ENCODE measurements at regions not wholly inside any gene's neighbourhood (a gene's known extent, or its start where the extent isn't known, plus 50 kb on each side); places are given as distances from the start of the nearest gene placed in this dataset.

GRCh38 chr20:57844626-57845596 is 135.1 kb upstream of the PMEPA1 start:
- DNase-seq (ENCODE audit: low spot score) (no peak), ATAC-seq (ENCODE audit: low read depth) (peak; percentile 13; the same call in 1 of the 3 replicates)
- no peak for TF ChIP-seq CTCF (IDR thresholded peaks at IDR 0.05; ENCODE audit: poor library complexity, severe bottlenecking)
- Histone ChIP-seq H3K4me1 (ENCODE audit: insufficient read depth, poor library complexity, severe bottlenecking) (no peaks in the 10 kb centered on the region), H3K27me3 (ENCODE audit: insufficient read depth, poor library complexity, severe bottlenecking) (no peaks in the 10 kb centered on the region), H3K4me3 (ENCODE audit: severe bottlenecking) (no peak overlapping the region), H3K36me3 (ENCODE audit: low read depth) (no peaks in the 10 kb centered on the region), H3K9me3 (ENCODE audit: severe bottlenecking) (no peaks in the 10 kb centered on the region), H3K27ac (ENCODE audit: poor library complexity, severe bottlenecking) (no peak overlapping the region)

GRCh38 chr20:57843941-57844625 is 134.3 kb upstream of the PMEPA1 start:
- Histone ChIP-seq H3K9me3 (ENCODE audit: severe bottlenecking) (no peaks in the 10 kb centered on the region), H3K4me1 (ENCODE audit: insufficient read depth, poor library complexity, severe bottlenecking) (no peaks in the 10 kb centered on the region), H3K4me3 (ENCODE audit: severe bottlenecking) (no peak overlapping the region), H3K27me3 (ENCODE audit: insufficient read depth, poor library complexity, severe bottlenecking) (no peaks in the 10 kb centered on the region), H3K27ac (ENCODE audit: poor library complexity, severe bottlenecking) (no peak overlapping the region), H3K36me3 (ENCODE audit: low read depth) (no peaks in the 10 kb centered on the region)
- ATAC-seq (ENCODE audit: low read depth): no peak
- DNase-seq (ENCODE audit: low spot score): no peak
- TF ChIP-seq CTCF (IDR thresholded peaks at IDR 0.05; ENCODE audit: poor library complexity, severe bottlenecking): no peak

GRCh38 chr20:57842720-57843119 is 132.9 kb upstream of the PMEPA1 start:
- H3K36me3 ChIP-seq (ENCODE audit: low read depth): no peaks in the 10 kb centered on the region
- no peak for ATAC-seq (ENCODE audit: low read depth)

GRCh38 chr20:57841297-57841866 is 131.6 kb upstream of the PMEPA1 start:
- no peak for DNase-seq (ENCODE audit: low spot score)
- H3K9me3 ChIP-seq (ENCODE audit: severe bottlenecking): no peaks in the 10 kb centered on the region
- no peak overlapping the region for H3K4me3 ChIP-seq (ENCODE audit: severe bottlenecking)
- no peaks in the 10 kb centered on the region for H3K36me3 ChIP-seq (ENCODE audit: low read depth)
- H3K27me3 ChIP-seq (ENCODE audit: insufficient read depth, poor library complexity, severe bottlenecking): no peaks in the 10 kb centered on the region
- no peaks in the 10 kb centered on the region for H3K4me1 ChIP-seq (ENCODE audit: insufficient read depth, poor library complexity, severe bottlenecking)
- no peak for TF ChIP-seq CTCF (IDR thresholded peaks at IDR 0.05; ENCODE audit: poor library complexity, severe bottlenecking)
- no peak for ATAC-seq (ENCODE audit: low read depth)
- no peak overlapping the region for H3K27ac ChIP-seq (ENCODE audit: poor library complexity, severe bottlenecking)

More at GRCh38 chr20:57842720-57843119, 132.9 kb upstream of the PMEPA1 start:
- no peaks in the 10 kb centered on the region for H3K4me1 ChIP-seq (ENCODE audit: insufficient read depth, poor library complexity, severe bottlenecking)
- no peaks in the 10 kb centered on the region for H3K27me3 ChIP-seq (ENCODE audit: insufficient read depth, poor library complexity, severe bottlenecking)
- no peak overlapping the region for H3K27ac ChIP-seq (ENCODE audit: poor library complexity, severe bottlenecking)
- no peak for DNase-seq (ENCODE audit: low spot score)
- no peak for TF ChIP-seq CTCF (IDR thresholded peaks at IDR 0.05; ENCODE audit: poor library complexity, severe bottlenecking)
- H3K9me3 ChIP-seq (ENCODE audit: severe bottlenecking): no peaks in the 10 kb centered on the region
- no peak overlapping the region for H3K4me3 ChIP-seq (ENCODE audit: severe bottlenecking)

All from RWPE2 (cell line).